ENCODE measurements at regions not wholly inside any gene's neighbourhood (a gene's known extent, or its start where the extent isn't known, plus 50 kb on each side); places are given as distances from the start of the nearest gene placed in this dataset.

DNA sequence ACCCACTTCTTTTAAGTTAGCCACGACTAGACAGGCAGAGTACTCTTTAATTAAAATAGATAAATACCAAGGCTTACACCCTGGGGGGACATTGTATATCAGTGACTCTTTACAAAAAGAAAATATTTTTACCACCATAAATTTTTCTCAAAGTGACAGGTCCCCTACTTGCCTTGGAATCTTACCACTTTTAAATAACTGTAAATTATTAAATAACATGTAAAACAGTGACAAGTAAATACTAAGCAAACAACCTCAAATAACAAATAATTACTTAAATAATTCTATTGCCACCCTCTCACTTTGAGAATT lies 116.3 kb downstream of the OGFRL1 start:
- H3K27me3 ChIP-seq (ENCODE audit: control insufficient read depth in 2 of 2, insufficient read depth in 1 of 2, low read length in 1 of 2) = no peaks in the 10 kb centered on the region
- 74% methylated on average over 1 of the region's 1 CpG for whole genome bisulfite sequencing
- no peaks in the 10 kb centered on the region for H3K4me1 ChIP-seq (ENCODE audit: control insufficient read depth in 2 of 2, insufficient read depth in 2 of 2, low read length in 2 of 2)
- no peak overlapping the region for H3K4me3 ChIP-seq (ENCODE audit: low read length in 2 of 2)
- H3K36me3 ChIP-seq (ENCODE audit: control insufficient read depth in 2 of 2, insufficient read depth in 2 of 2, low read length in 1 of 2) = no peaks in the 10 kb centered on the region
- H3K27ac ChIP-seq (ENCODE audit: low read depth in 1 of 2, low read length in 1 of 2) = no peak overlapping the region
- H3K9me3 ChIP-seq (ENCODE audit: control insufficient read depth in 2 of 2, insufficient read depth in 1 of 2, low read length in 1 of 2) = no peaks in the 10 kb centered on the region
- DNase-seq (ENCODE audit: low read depth in 6 of 9, low spot score in 9 of 9) = no peak

DNA sequence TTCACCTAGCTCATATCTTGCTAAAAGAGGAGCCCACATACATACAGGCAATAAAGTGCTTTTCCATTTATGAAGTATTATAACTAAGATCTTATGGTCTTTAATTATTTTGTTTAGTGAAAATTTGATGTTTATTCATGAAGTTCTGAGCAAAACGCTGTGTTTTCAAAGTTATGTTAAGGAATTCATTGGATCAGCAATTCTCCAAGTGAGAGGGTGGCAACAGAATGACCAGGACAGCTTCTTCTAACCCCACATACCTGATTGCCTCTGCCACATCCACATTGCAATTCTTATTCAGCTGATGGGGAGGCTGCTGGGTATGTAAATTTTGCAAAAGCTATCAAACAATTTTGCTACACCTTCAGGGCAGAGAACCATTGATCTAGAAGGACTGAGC lies 116.8 kb downstream of the OGFRL1 start:
- 91% methylated on average over 1 of the region's 1 CpG for WGBS
- Histone ChIP-seq H3K9me3 (ENCODE audit: control insufficient read depth in 2 of 2, insufficient read depth in 1 of 2, low read length in 1 of 2) (no peaks in the 10 kb centered on the region), H3K36me3 (ENCODE audit: control insufficient read depth in 2 of 2, insufficient read depth in 2 of 2, low read length in 1 of 2) (no peaks in the 10 kb centered on the region), H3K27ac (ENCODE audit: low read depth in 1 of 2, low read length in 1 of 2) (no peak overlapping the region), H3K27me3 (ENCODE audit: control insufficient read depth in 2 of 2, insufficient read depth in 1 of 2, low read length in 1 of 2) (no peaks in the 10 kb centered on the region), H3K4me1 (ENCODE audit: control insufficient read depth in 2 of 2, insufficient read depth in 2 of 2, low read length in 2 of 2) (no peaks in the 10 kb centered on the region), H3K4me3 (ENCODE audit: low read length in 2 of 2) (no peak overlapping the region)
- no peak for DNase-seq (ENCODE audit: low read depth in 6 of 9, low spot score in 9 of 9)

GRCh38 chr6:71406865-71407860 lies 118.6 kb downstream of the OGFRL1 start:
- no peaks in the 10 kb centered on the region for H3K9me3 ChIP-seq (ENCODE audit: control insufficient read depth in 2 of 2, insufficient read depth in 1 of 2, low read length in 1 of 2)

DNA sequence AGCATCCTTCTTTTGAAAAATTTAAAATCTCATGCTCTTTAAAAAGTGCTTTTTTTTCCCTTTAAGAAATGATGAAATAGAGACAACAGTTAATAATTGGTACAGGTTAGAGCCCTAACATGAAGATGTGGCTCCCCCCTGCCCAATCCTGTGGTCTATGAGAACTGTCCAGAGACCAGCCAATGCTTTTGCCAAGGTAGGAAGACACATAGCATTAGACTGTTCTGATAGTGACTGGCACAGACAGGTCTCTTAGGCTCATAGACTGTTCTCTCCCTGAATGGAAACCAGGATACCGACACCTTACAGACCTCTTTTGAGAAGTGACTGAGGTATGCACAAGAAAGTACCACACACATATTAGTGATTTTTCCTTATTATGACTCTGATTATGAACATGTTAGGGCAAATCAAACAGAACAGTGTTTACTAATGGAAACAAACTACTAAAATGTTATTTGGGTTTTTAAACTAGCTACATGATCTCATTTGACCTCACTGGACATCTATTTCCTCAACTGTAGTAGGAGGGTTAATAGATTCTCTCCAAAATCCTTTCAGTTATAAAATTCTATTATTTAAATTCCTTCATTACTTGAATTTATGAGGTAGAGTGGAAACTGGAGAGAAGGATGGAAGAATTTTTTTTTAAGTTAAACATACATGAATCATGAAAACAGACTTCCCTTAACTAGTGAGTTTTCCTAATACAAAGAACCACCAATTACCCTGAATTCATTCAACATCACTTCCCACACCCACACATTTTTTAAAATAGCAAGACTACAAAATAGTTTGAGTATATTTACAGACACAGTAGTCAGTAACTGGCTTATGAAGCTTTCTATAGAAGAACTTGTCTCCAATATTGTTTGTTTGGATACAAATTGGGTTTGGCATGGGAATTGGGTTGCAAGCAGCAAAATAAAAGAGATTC lies 120.4 kb downstream of the OGFRL1 start:
- Histone ChIP-seq H3K4me1 (ENCODE audit: control insufficient read depth in 2 of 2, insufficient read depth in 2 of 2, low read length in 2 of 2) (no peaks in the 10 kb centered on the region), H3K27me3 (ENCODE audit: control insufficient read depth in 2 of 2, insufficient read depth in 1 of 2, low read length in 1 of 2) (no peaks in the 10 kb centered on the region), H3K9me3 (ENCODE audit: control insufficient read depth in 2 of 2, insufficient read depth in 1 of 2, low read length in 1 of 2) (no peaks in the 10 kb centered on the region), H3K27ac (ENCODE audit: low read depth in 1 of 2, low read length in 1 of 2) (no peak overlapping the region), H3K4me3 (ENCODE audit: low read length in 2 of 2) (no peak overlapping the region), H3K36me3 (ENCODE audit: control insufficient read depth in 2 of 2, insufficient read depth in 2 of 2, low read length in 1 of 2) (no peaks in the 10 kb centered on the region)
- 95% methylated on average over 1 of the region's 1 CpG for WGBS
- DNase-seq (ENCODE audit: low read depth in 6 of 9, low spot score in 9 of 9) = no peak

More at GRCh38 chr6:71406865-71407860, 118.6 kb downstream of the OGFRL1 start:
- Histone ChIP-seq H3K4me3 (ENCODE audit: low read length in 2 of 2) (no peak overlapping the region), H3K4me1 (ENCODE audit: control insufficient read depth in 2 of 2, insufficient read depth in 2 of 2, low read length in 2 of 2) (no peaks in the 10 kb centered on the region), H3K36me3 (ENCODE audit: control insufficient read depth in 2 of 2, insufficient read depth in 2 of 2, low read length in 1 of 2) (no peaks in the 10 kb centered on the region), H3K27me3 (ENCODE audit: control insufficient read depth in 2 of 2, insufficient read depth in 1 of 2, low read length in 1 of 2) (no peaks in the 10 kb centered on the region), H3K27ac (ENCODE audit: low read depth in 1 of 2, low read length in 1 of 2) (no peak overlapping the region)
- 92% methylated on average over 5 of the region's 5 CpGs for WGBS
- DNase-seq (ENCODE audit: low read depth in 6 of 9, low spot score in 9 of 9) = no peak

DNA sequence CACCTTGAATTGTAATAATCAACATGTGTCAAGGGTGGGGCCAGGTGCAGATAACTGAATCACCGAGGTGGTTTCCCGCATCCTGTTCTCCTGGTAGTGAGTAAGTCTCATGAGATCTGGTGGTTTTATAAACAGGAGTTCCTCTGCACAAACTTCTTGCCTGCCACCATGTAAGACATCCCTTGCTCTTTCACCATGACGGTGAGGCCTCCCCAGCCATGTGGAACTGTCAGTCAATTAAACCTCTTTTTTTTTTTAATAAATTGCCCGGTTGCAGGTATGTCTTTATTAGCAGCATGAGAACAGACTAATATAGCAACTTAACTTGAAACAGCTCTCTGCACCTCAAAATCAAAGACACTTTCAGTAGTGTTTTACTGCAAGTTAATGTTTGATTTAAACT lies 121.6 kb downstream of the OGFRL1 start:
- H3K4me1 ChIP-seq (ENCODE audit: control insufficient read depth in 2 of 2, insufficient read depth in 2 of 2, low read length in 2 of 2) = no peaks in the 10 kb centered on the region

GRCh38 chr6:71410681-71411080 lies 122.1 kb downstream of the OGFRL1 start:
- DNase-seq (ENCODE audit: low read depth in 6 of 9, low spot score in 9 of 9) = no peak
- H3K9me3 ChIP-seq (ENCODE audit: control insufficient read depth in 2 of 2, insufficient read depth in 1 of 2, low read length in 1 of 2) = no peaks in the 10 kb centered on the region
- no peak overlapping the region for H3K4me3 ChIP-seq (ENCODE audit: low read length in 2 of 2)
- H3K27me3 ChIP-seq (ENCODE audit: control insufficient read depth in 2 of 2, insufficient read depth in 1 of 2, low read length in 1 of 2) = no peaks in the 10 kb centered on the region
- H3K27ac ChIP-seq (ENCODE audit: low read depth in 1 of 2, low read length in 1 of 2) = no peak overlapping the region
- 95% methylated on average over 1 of the region's 1 CpG for WGBS
- H3K4me1 ChIP-seq (ENCODE audit: control insufficient read depth in 2 of 2, insufficient read depth in 2 of 2, low read length in 2 of 2) = no peaks in the 10 kb centered on the region
- no peaks in the 10 kb centered on the region for H3K36me3 ChIP-seq (ENCODE audit: control insufficient read depth in 2 of 2, insufficient read depth in 2 of 2, low read length in 1 of 2)

More for the DNA sequence above, 121.6 kb downstream of the OGFRL1 start:
- Histone ChIP-seq H3K27me3 (ENCODE audit: control insufficient read depth in 2 of 2, insufficient read depth in 1 of 2, low read length in 1 of 2) (no peaks in the 10 kb centered on the region), H3K27ac (ENCODE audit: low read depth in 1 of 2, low read length in 1 of 2) (no peak overlapping the region), H3K36me3 (ENCODE audit: control insufficient read depth in 2 of 2, insufficient read depth in 2 of 2, low read length in 1 of 2) (no peaks in the 10 kb centered on the region), H3K4me3 (ENCODE audit: low read length in 2 of 2) (no peak overlapping the region), H3K9me3 (ENCODE audit: control insufficient read depth in 2 of 2, insufficient read depth in 1 of 2, low read length in 1 of 2) (no peaks in the 10 kb centered on the region)
- 84% methylated on average over 4 of the region's 4 CpGs for WGBS
- no peak for DNase-seq (ENCODE audit: low read depth in 6 of 9, low spot score in 9 of 9)

DNA sequence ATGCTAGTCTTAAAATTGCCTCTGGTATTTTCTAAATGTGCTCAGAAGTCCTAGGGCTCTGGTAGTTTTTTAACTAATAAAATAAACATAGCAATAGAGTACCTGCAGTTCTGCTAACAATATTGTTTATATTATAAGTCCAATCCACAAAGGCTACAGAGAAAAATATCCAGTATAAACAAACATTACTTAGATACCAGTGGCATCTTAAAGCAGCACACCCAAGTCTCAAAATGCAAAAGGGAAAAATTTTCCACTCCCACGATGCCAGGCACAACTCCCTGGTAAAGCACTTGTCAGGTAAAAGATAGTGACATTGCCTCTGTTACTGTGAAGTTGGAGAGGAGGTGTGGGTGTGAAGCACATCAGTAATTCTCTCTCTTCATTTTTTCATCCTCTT lies 123.3 kb downstream of the OGFRL1 start:
- Histone ChIP-seq H3K4me3 (ENCODE audit: low read length in 2 of 2) (no peak overlapping the region), H3K4me1 (ENCODE audit: control insufficient read depth in 2 of 2, insufficient read depth in 2 of 2, low read length in 2 of 2) (no peaks in the 10 kb centered on the region), H3K36me3 (ENCODE audit: control insufficient read depth in 2 of 2, insufficient read depth in 2 of 2, low read length in 1 of 2) (no peaks in the 10 kb centered on the region), H3K27me3 (ENCODE audit: control insufficient read depth in 2 of 2, insufficient read depth in 1 of 2, low read length in 1 of 2) (peaks cover 0 to under 1% of the 10 kb centered on the region in 2 donors), H3K9me3 (ENCODE audit: control insufficient read depth in 2 of 2, insufficient read depth in 1 of 2, low read length in 1 of 2) (no peaks in the 10 kb centered on the region), H3K27ac (ENCODE audit: low read depth in 1 of 2, low read length in 1 of 2) (no peak overlapping the region)
- 95% methylated on average over 1 of the region's 1 CpG for WGBS
- DNase-seq (ENCODE audit: low read depth in 6 of 9, low spot score in 9 of 9) = no peak

DNA sequence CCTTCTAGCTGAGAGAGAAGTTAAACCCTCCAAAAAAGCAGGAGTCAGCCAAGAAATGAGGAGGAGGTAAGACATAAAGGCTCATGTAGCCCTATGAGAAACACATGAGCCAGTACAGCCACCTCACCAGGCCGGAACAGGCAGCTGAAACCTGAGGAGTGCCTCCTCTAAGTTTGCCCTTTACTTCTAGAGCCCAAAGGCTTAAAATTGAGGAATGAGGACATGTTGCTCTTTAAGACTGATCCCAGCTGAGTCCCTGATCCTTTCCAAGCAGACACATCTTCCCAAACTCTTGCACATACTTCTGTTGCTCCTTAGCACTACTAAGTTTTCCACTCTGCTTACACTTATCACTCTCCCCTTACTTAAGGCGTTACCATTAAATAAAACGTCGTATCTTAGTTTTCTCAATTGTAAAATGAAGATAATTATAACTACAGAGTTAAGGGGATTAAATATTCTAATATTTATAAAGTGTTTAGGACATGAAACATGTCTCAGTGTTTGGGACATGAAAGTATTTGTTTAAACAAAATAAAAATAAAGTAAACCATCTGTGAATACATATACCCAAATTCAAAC lies 124.0 kb downstream of the OGFRL1 start:
- Histone ChIP-seq H3K9me3 (ENCODE audit: control insufficient read depth in 2 of 2, insufficient read depth in 1 of 2, low read length in 1 of 2) (no peaks in the 10 kb centered on the region), H3K27ac (ENCODE audit: low read depth in 1 of 2, low read length in 1 of 2) (no peak overlapping the region), H3K36me3 (ENCODE audit: control insufficient read depth in 2 of 2, insufficient read depth in 2 of 2, low read length in 1 of 2) (no peaks in the 10 kb centered on the region), H3K27me3 (ENCODE audit: control insufficient read depth in 2 of 2, insufficient read depth in 1 of 2, low read length in 1 of 2) (peaks cover 0 to 7% of the 10 kb centered on the region in 2 donors), H3K4me3 (ENCODE audit: low read length in 2 of 2) (no peak overlapping the region), H3K4me1 (ENCODE audit: control insufficient read depth in 2 of 2, insufficient read depth in 2 of 2, low read length in 2 of 2) (no peaks in the 10 kb centered on the region)
- DNase-seq (ENCODE audit: low read depth in 6 of 9, low spot score in 9 of 9) = no peak
- 97% methylated on average over 4 of the region's 4 CpGs for WGBS

DNA sequence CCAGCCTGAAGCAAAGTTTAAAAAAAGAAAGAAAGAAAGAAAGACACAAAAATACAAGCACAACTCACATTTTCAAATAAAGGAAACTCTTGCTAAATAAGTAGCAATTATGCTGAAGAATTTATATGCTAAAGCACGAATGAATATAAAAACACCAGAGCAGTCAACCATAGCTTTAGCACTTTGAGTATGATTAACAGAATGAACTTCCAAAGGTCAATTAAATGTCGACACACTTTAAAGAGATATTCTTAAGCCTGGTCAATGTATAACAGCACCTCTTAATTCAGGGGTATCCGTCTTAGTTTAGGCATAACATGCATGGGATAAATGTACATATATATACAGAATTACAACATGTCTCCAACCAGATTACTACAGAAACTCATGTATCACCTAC lies 125.9 kb downstream of the OGFRL1 start:
- H3K4me1 ChIP-seq (ENCODE audit: control insufficient read depth in 2 of 2, insufficient read depth in 2 of 2, low read length in 2 of 2) = no peaks in the 10 kb centered on the region
- H3K4me3 ChIP-seq (ENCODE audit: low read length in 2 of 2) = no peak overlapping the region
- H3K27me3 ChIP-seq (ENCODE audit: control insufficient read depth in 2 of 2, insufficient read depth in 1 of 2, low read length in 1 of 2) = peaks cover 7 to 26% of the 10 kb centered on the region in 2 donors
- no peak for DNase-seq (ENCODE audit: low read depth in 6 of 9, low spot score in 9 of 9)
- no peak overlapping the region for H3K27ac ChIP-seq (ENCODE audit: low read depth in 1 of 2, low read length in 1 of 2)
- H3K9me3 ChIP-seq (ENCODE audit: control insufficient read depth in 2 of 2, insufficient read depth in 1 of 2, low read length in 1 of 2) = no peaks in the 10 kb centered on the region
- WGBS = 96% methylated on average over 3 of the region's 3 CpGs
- no peaks in the 10 kb centered on the region for H3K36me3 ChIP-seq (ENCODE audit: control insufficient read depth in 2 of 2, insufficient read depth in 2 of 2, low read length in 1 of 2)

Measured in thymus (tissue), 11 donors.